ENCODE measurements at regions not wholly inside any gene's neighbourhood (a gene's known extent, or its start where the extent isn't known, plus 50 kb on each side); places are given as distances from the start of the nearest gene placed in this dataset.

DNA sequence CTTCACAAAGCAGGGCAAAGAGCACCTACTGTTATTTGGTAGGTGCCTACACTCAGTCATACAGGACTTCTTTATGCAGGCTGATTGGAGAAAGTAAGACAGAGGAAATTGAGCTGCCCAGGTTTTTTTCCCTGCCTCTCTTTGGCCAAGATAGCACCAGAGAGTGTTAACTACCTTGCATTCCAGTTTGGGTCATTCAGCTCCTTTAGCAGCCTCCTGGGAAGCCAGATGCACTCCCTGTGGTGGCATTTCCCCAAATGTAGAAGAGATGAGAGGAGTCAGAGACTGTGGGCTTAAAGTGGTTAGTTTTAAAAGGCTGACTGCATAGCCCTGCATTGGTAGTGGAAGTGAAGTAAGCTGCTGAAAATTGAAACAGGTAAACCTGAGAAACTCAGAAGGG is 358.4 kb downstream of the BCKDHB start:
- DNase-seq (ENCODE audit: low read depth, low spot score) (no peak), ATAC-seq (no peak)
- Histone ChIP-seq H3K9me3 (ENCODE audit: control insufficient read depth in 1 of 2, insufficient read depth in 1 of 2, low read depth in 1 of 2, low read length in 2 of 2) (no peaks in the 10 kb centered on the region), H3K79me2 (ENCODE audit: insufficient read depth, low read length) (no peaks in the 10 kb centered on the region), H3K9ac (ENCODE audit: low read length) (no peak overlapping the region), H4K20me1 (ENCODE audit: insufficient read depth) (no peaks in the 10 kb centered on the region), H3K27ac (ENCODE audit: low read depth, low read length) (no peak overlapping the region), H3K36me3 (ENCODE audit: control insufficient read depth in 1 of 2, insufficient read depth in 2 of 2, low read length in 2 of 2) (no peaks in the 10 kb centered on the region), H3K4me2 (ENCODE audit: low read length) (no peak overlapping the region), H3K4me1 (ENCODE audit: control insufficient read depth in 1 of 2, insufficient read depth in 2 of 2, low read length in 2 of 2) (no peaks in the 10 kb centered on the region), H3K27me3 (ENCODE audit: insufficient read depth, low read length) (no peaks in the 10 kb centered on the region), H3K4me3 (replicated peaks in 1 of 2; ENCODE audit: low read depth in 1 of 2, low read length in 2 of 2) (no peak overlapping the region), H3K9me2 (ENCODE audit: insufficient read depth) (no peaks in the 10 kb centered on the region), H2AFZ (ENCODE audit: low read depth, low read length, poor library complexity, severe bottlenecking) (no peak overlapping the region)
- intact Hi-C loops (cut with micrococcal nuclease), result no loop called here
- RAD21 ChIA-PET (ENCODE audit: low non-redundant PET in 1 of 2, low total read pairs in 2 of 2, uncharacterized antibody in 2 of 2, unreplicated experiment in 2 of 2), result no interaction called here
- TF ChIP-seq EZH2phosphoT487 (IDR thresholded peaks at IDR 0.05; ENCODE audit: borderline replicate concordance) (no peak), YY1 (IDR thresholded peaks at IDR 0.05; ENCODE audit: extremely low read depth, insufficient replicate concordance, low read depth, low read length) (no peak), ZBTB33 (IDR thresholded peaks at IDR 0.05; ENCODE audit: extremely low read depth, insufficient replicate concordance, low read length) (no peak), RAD21 (IDR thresholded peaks at IDR 0.05; ENCODE audit: low read depth) (no peak), ZNF274 (IDR thresholded peaks at IDR 0.05; ENCODE audit: low read depth, low read length) (no peak), REST (IDR thresholded peaks at IDR 0.05; ENCODE audit: low read depth) (no peak), CBX3 (IDR thresholded peaks at IDR 0.05; ENCODE audit: low read depth) (no peak), SRF (IDR thresholded peaks at IDR 0.05; ENCODE audit: low read depth) (no peak), SIN3A (IDR thresholded peaks at IDR 0.05; ENCODE audit: low read depth) (no peak), MAX (IDR thresholded peaks at IDR 0.05) (no peak), POLR2AphosphoS5 (IDR thresholded peaks at IDR 0.05; ENCODE audit: low read depth, low read length) (no peak), EGR1 (IDR thresholded peaks at IDR 0.05; ENCODE audit: low read depth) (no peak)
- POLR2A ChIA-PET, result no interaction called here
- BruUV-seq (replicated peaks), result no TSS peak
- CTCF ChIA-PET, result no interaction called here
